AG04449 (cell line): ENCODE measurements at regions not wholly inside any gene's neighbourhood (a gene's known extent, or its start where the extent isn't known, plus 50 kb on each side); places are given as distances from the start of the nearest gene placed in this dataset.

Experiments
- CTCF ChIA-PET: fragments of 350-600 bp; formaldehyde crosslinking; extraction: SDS; loops from one replicate; lab custom pipeline; 2021; ENCODE audit warnings: antibody characterized with exemption; lab: Yijun Ruan, JAX
- POLR2A ChIA-PET: fragments of 400-600, 350-600 bp; formaldehyde crosslinking; extraction: SDS; loops from one replicate; lab custom pipeline; 2020; ENCODE audit warnings: antibody characterized with exemption, inconsistent platforms; lab: Yijun Ruan, JAX
- DNase-seq: peaks from one replicate; pipeline ENCODE4 v3.0.0-alpha.2; 2010; ENCODE audit warnings: low read depth, low spot score
- H3K4me3 ChIP-seq: 2 replicates; pipeline ENCODE4 v1.5.1; 2011; ENCODE audit warnings: low read depth, mild to moderate bottlenecking, control low read depth, low read length
- CTCF ChIP-seq: IDR thresholded peaks from one replicate; pipeline ENCODE4 v1.5.1; 2011; ENCODE audit warnings: mild to moderate bottlenecking, moderate library complexity, low read length, control low read depth, inconsistent platforms; ENCODE audit not compliant: insufficient read depth; ENCODE audit errors: missing control alignments

GRCh38 chr1:48105165-48105564 is 108.0 kb upstream of the TRABD2B start:
- ChIA-PET CTCF (no interaction called here), POLR2A (no interaction called here)
- TF ChIP-seq CTCF = no peak
- DNase-seq = no peak
- no peak overlapping the region for H3K4me3 ChIP-seq

DNA sequence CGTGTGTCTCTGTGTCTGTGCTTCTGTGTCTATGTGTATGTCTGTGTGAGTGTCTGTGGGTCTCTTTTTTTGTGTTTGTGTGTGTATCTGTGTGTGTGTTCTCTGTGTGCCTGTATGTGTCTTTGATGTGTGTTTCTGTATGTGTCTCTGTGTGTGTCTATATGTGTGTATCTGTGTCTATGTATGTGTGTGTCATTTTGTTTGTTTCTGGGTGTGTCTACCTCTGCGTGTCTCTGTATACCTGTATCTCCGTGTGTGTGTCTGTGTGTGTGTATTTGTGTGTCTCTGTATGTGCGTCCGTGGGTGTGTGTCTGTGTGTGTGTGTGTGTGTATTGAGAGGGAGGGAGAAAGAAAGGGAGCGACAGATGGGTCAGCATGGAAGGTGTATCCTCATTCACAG is 106.3 kb upstream of the TRABD2B start:
- TF ChIP-seq CTCF = no peak
- ChIA-PET CTCF (no interaction called here), POLR2A (no interaction called here)
- no peak overlapping the region for H3K4me3 ChIP-seq
- no peak for DNase-seq

GRCh38 chr1:48102766-48103165 is 105.6 kb upstream of the TRABD2B start:
- no peak for DNase-seq
- POLR2A ChIA-PET = no interaction called here
- CTCF ChIA-PET = no interaction called here
- no peak overlapping the region for H3K4me3 ChIP-seq
- TF ChIP-seq CTCF = no peak

GRCh38 chr1:48099072-48099773 is 102.0 kb upstream of the TRABD2B start:
- TF ChIP-seq CTCF = no peak
- H3K4me3 ChIP-seq = no peak overlapping the region
- ChIA-PET CTCF (interaction anchor here (0.8 kb wide), 1 partner anchor 10 kb away, joined by 3 read pairs; no protein-coding TSS in a partner anchor), POLR2A (no interaction called here)
- DNase-seq = no peak

- DNase-seq = no peak
- peak; percentile 71 for TF ChIP-seq CTCF
- CTCF ChIA-PET = interaction anchor here (0.5 kb wide), 1 partner anchor 729 kb away, joined by 3 read pairs; no protein-coding TSS in a partner anchor
- POLR2A ChIA-PET = no interaction called here
- H3K4me3 ChIP-seq = no peak overlapping the region
Measured at GRCh38 chr1:48093696-48094528, 96.7 kb upstream of the TRABD2B start.

DNA sequence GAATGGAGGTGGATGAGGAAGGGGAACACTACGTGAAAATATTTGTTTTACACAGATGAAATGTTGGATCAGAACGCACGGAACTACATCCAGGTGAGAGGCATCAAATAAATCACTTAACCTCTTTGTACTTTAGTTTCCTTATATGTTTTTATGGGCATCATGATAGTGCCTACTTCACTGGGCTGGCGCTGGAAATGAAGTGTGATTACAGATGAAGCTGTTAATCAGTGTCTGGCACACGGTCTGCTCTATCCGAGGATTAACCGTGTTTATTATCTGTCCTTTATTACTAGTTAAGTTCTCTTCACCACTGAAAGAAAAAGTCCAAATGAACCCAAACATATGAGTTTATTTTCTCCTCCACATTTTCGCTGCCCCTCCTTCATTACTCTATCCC is 96.0 kb upstream of the TRABD2B start:
- no peak overlapping the region for H3K4me3 ChIP-seq
- no peak for TF ChIP-seq CTCF
- CTCF ChIA-PET = interaction anchor here (0.5 kb wide), 1 partner anchor 728 kb away, joined by 3 read pairs; no protein-coding TSS in a partner anchor
- no peak for DNase-seq
- POLR2A ChIA-PET = no interaction called here
